PC-9 (cell line): ENCODE measurements at regions not wholly inside any gene's neighbourhood (a gene's known extent, or its start where the extent isn't known, plus 50 kb on each side); places are given as distances from the start of the nearest gene placed in this dataset.
"Not testable (repeated sequence)": the region's sequence is repeated elsewhere in the genome, so short reads cannot be mapped to it uniquely, and the experiment has no call there.

Experiments
- BruUV-seq: library from RNA; stranded (reverse); fragments of 400-500 nt; replicated peaks from 2 replicates; lab custom pipeline; 2021; lab: Mats Ljungman, UMichigan
- CTCF ChIA-PET: fragments of 300-600 bp; sonication (Branson Sonifier 250); formaldehyde crosslinking; loops from one replicate; lab custom pipeline; 2022; ENCODE audit warnings: antibody characterized with exemption; lab: Charles Lee
- POLR2A ChIA-PET: fragments of 300-600 bp; sonication (Branson Sonifier 250); formaldehyde crosslinking; loops from one replicate; lab custom pipeline; 2022; ENCODE audit warnings: antibody characterized with exemption; ENCODE audit not compliant: unreplicated experiment; lab: Charles Lee
- DNase-seq, 2 experiments: peaks; one replicate each; pipeline versions ENCODE4 v3.0.0 to v3.0.0-alpha.2; 2015 to 2022; ENCODE audit warnings: mixed read lengths in 1 of 2
- H2AFZ ChIP-seq: fragments of 200-600 bp; sonication (generic); 2 replicates; pipeline ENCODE4 v1.8.1; 2017; ENCODE audit warnings: antibody characterized with exemption
- H3F3A ChIP-seq: fragments of 200-600 bp; sonication (generic); 2 replicates; pipeline ENCODE4 v1.8.1; 2017; ENCODE audit warnings: antibody characterized with exemption, mild to moderate bottlenecking, low read depth; ENCODE audit not compliant: insufficient read depth
- H3K27ac ChIP-seq: fragments of 200-600 bp; sonication (generic); 2 replicates; pipeline ENCODE4 v1.6.1; 2016; ENCODE audit warnings: mixed run types
- H3K27me3 ChIP-seq: fragments of 200-600 bp; sonication (generic); 2 replicates; pipeline ENCODE4 v1.6.1; 2016; ENCODE audit warnings: low read depth, mixed run types; ENCODE audit not compliant: insufficient read depth
- H3K36me3 ChIP-seq: fragments of 200-600 bp; sonication (generic); 2 replicates; pipeline ENCODE4 v1.6.1; 2016; ENCODE audit warnings: low read depth, mixed run types
- H3K4me1 ChIP-seq: fragments of 200-600 bp; sonication (generic); replicated peaks from 2 replicates; pipeline ENCODE4 v1.6.1; 2016; ENCODE audit warnings: mixed run types; ENCODE audit not compliant: insufficient read depth
- H3K4me2 ChIP-seq: fragments of 200-600 bp; sonication (generic); 2 replicates; pipeline ENCODE4 v1.6.1; 2017; ENCODE audit warnings: mixed run types
- H3K4me3 ChIP-seq: fragments of 200-600 bp; sonication (generic); 2 replicates; pipeline ENCODE4 v1.6.1; 2016; ENCODE audit warnings: mixed run types
- H3K79me2 ChIP-seq: fragments of 200-600 bp; sonication (generic); 2 replicates; pipeline ENCODE4 v1.6.1; 2017; ENCODE audit warnings: low read depth, mixed run types
- H3K9me2 ChIP-seq: fragments of 200-600 bp; sonication (generic); 2 replicates; pipeline ENCODE4 v1.8.1; 2017; ENCODE audit warnings: mild to moderate bottlenecking; ENCODE audit not compliant: insufficient read depth
- H3K9me3 ChIP-seq: fragments of 200-600 bp; sonication (generic); 2 replicates; pipeline ENCODE4 v1.8.1; 2016; ENCODE audit warnings: low read depth; ENCODE audit not compliant: insufficient read depth
- H4K20me1 ChIP-seq: fragments of 200-600 bp; sonication (generic); 2 replicates; pipeline ENCODE4 v1.8.1; 2017; ENCODE audit not compliant: insufficient read depth
- CTCF ChIP-seq: fragments of 200-600 bp; sonication (generic); conservative IDR thresholded peaks from 2 replicates; pipeline ENCODE4 v1.6.1; 2017; ENCODE audit warnings: mixed run types, antibody characterized with exemption, mild to moderate bottlenecking, moderate library complexity
- EZH2 ChIP-seq: fragments of 200-600 bp; sonication (generic); IDR thresholded peaks from 2 replicates; pipeline ENCODE4 v1.8.0; 2017; ENCODE audit warnings: antibody characterized with exemption, low read depth
- intact Hi-C: fragments of 100-400 bp; cut with micrococcal nuclease; formaldehyde crosslinking; loops from one replicate; pipeline ENCODE4 v1.10.0; 2022; ENCODE audit not compliant: unreplicated experiment

- no peak overlapping the region for H3K27ac ChIP-seq
- no peak overlapping the region for H2AFZ ChIP-seq
- H3K36me3 ChIP-seq: no peaks in the 10 kb centered on the region
- POLR2A ChIA-PET: no interaction called here
- no peak overlapping the region for H3K4me3 ChIP-seq
- no peaks in the 10 kb centered on the region for H3K27me3 ChIP-seq
- H4K20me1 ChIP-seq: no peaks in the 10 kb centered on the region
- intact Hi-C loops: no loop called here
- no peaks in the 10 kb centered on the region for H3F3A ChIP-seq
- H3K4me2 ChIP-seq: no peak overlapping the region
- no peak for TF ChIP-seq EZH2
- TF ChIP-seq CTCF: no peak
- no peaks in the 10 kb centered on the region for H3K9me3 ChIP-seq
- BruUV-seq: no TSS peak
- no peaks in the 10 kb centered on the region for H3K4me1 ChIP-seq
- no peak for DNase-seq
- no peaks in the 10 kb centered on the region for H3K9me2 ChIP-seq
- CTCF ChIA-PET: no interaction called here
- no peaks in the 10 kb centered on the region for H3K79me2 ChIP-seq
Observed at GRCh38 chr6:55117267-55117666, 57.0 kb upstream of the HCRTR2 start.

GRCh38 chr6:55124241-55124640 lies 50.1 kb upstream of the HCRTR2 start:
- H3K27me3 ChIP-seq, H3K79me2 ChIP-seq, intact Hi-C loops, H4K20me1 ChIP-seq, CTCF ChIA-PET, H3K27ac ChIP-seq, DNase-seq, H3K9me2 ChIP-seq, H3F3A ChIP-seq, BruUV-seq, H3K4me2 ChIP-seq, POLR2A ChIA-PET, H3K4me1 ChIP-seq, H3K9me3 ChIP-seq, H3K36me3 ChIP-seq, H3K4me3 ChIP-seq, H2AFZ ChIP-seq: not testable (repeated sequence)
